GM23338 (cell line): ENCODE measurements at regions not wholly inside any gene's neighbourhood (a gene's known extent, or its start where the extent isn't known, plus 50 kb on each side); places are given as distances from the start of the nearest gene placed in this dataset.

ENCODE experiments used
- EZH2 ChIP-seq: fragments of 200-600 bp; sonication (generic); IDR thresholded peaks from one replicate; pipeline ENCODE4 v1.8.0; 2017; ENCODE audit warnings: antibody characterized with exemption, mild to moderate bottlenecking, low read depth; ENCODE audit not compliant: unreplicated experiment
- EZH2phosphoT487 ChIP-seq: fragments of 200-600 bp; sonication (generic); IDR thresholded peaks from one replicate; pipeline ENCODE4 v1.8.1; 2018; ENCODE audit warnings: antibody characterized with exemption; ENCODE audit not compliant: unreplicated experiment
- POLR2AphosphoS5 ChIP-seq: IDR thresholded peaks from 2 replicates; pipeline ENCODE4 v1.6.1; 2016; ENCODE audit warnings: antibody characterized with exemption, low read depth
- TF ChIP-seq, protein P1 (sequence below), 2 experiments: fragments of 200-600 bp in 1 of 2; sonication (generic) in 1 of 2; conservative IDR thresholded peaks; 2 replicates each; pipeline versions ENCODE4 v1.5.1 to v1.6.1; 2016 to 2017; ENCODE audit warnings: antibody characterized with exemption in 2 of 2, low read depth in 2 of 2, mild to moderate bottlenecking in 2 of 2, moderate library complexity in 1 of 2

DNA sequence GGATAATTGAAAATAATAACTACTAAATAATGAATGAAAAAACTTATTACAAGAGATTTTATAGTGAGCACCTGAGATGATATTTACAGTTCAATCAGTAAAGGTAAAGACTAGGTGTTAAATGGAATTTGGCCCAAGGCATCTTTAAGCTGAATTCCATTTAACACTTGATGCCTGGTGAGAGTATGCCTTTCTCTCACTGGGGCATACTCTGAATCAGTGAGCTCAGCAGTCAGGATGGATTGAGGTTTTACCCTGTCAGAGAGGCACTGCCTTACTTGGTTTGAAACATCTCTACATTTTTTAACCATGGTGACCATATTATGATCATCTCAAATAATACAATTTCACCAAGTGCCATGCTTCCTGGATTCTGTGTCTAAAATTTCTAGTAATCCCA is 1416.3 kb downstream of the MAT2B start:
- no peak for TF ChIP-seq EZH2
- TF ChIP-seq, protein P1, sequence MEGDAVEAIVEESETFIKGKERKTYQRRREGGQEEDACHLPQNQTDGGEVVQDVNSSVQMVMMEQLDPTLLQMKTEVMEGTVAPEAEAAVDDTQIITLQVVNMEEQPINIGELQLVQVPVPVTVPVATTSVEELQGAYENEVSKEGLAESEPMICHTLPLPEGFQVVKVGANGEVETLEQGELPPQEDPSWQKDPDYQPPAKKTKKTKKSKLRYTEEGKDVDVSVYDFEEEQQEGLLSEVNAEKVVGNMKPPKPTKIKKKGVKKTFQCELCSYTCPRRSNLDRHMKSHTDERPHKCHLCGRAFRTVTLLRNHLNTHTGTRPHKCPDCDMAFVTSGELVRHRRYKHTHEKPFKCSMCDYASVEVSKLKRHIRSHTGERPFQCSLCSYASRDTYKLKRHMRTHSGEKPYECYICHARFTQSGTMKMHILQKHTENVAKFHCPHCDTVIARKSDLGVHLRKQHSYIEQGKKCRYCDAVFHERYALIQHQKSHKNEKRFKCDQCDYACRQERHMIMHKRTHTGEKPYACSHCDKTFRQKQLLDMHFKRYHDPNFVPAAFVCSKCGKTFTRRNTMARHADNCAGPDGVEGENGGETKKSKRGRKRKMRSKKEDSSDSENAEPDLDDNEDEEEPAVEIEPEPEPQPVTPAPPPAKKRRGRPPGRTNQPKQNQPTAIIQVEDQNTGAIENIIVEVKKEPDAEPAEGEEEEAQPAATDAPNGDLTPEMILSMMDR (conservative IDR thresholded peaks at IDR 0.05; ENCODE audit: low read depth in 2 of 2): no peak
- TF ChIP-seq POLR2AphosphoS5: no peak
- TF ChIP-seq EZH2phosphoT487: no peak
